Caco-2 (cell line): ENCODE measurements at regions not wholly inside any gene's neighbourhood (a gene's known extent, or its start where the extent isn't known, plus 50 kb on each side); places are given as distances from the start of the nearest gene placed in this dataset.

Experiments
- BruUV-seq: library from RNA; stranded (reverse); fragments of 400-500 nt; replicated peaks from 2 replicates; lab custom pipeline; 2021; lab: Mats Ljungman, UMichigan
- CTCF ChIA-PET: fragments of 300-600 bp; sonication (Branson Sonifier 250); formaldehyde crosslinking; loops from one replicate; lab custom pipeline; 2022; ENCODE audit warnings: antibody characterized with exemption; lab: Charles Lee
- POLR2A ChIA-PET: fragments of 300-600 bp; sonication (Branson Sonifier 250); formaldehyde crosslinking; loops from one replicate; lab custom pipeline; 2022; ENCODE audit warnings: antibody characterized with exemption; lab: Charles Lee
- DNase-seq, 2 experiments: peaks; one replicate each; pipeline versions ENCODE4 v3.0.0 to v3.0.0-alpha.2; 2020 to 2022
- H3K27me3 ChIP-seq: replicated peaks from 2 replicates; pipeline ENCODE4 v1.6.0; 2011; ENCODE audit warnings: low read length; ENCODE audit not compliant: control insufficient read depth, insufficient read depth
- H3K36me3 ChIP-seq: 2 replicates; pipeline ENCODE4 v1.5.1; 2011; ENCODE audit warnings: low read length; ENCODE audit not compliant: control insufficient read depth, insufficient read depth
- H3K4me1 ChIP-seq: fragments of 250-450 bp; sonication (Bioruptor Pico); 2 replicates; pipeline ENCODE4 v1.5.1; 2020; ENCODE audit warnings: mild to moderate bottlenecking
- H3K4me3 ChIP-seq: 2 replicates; pipeline ENCODE4 v1.5.1; 2011; ENCODE audit warnings: low read depth, mild to moderate bottlenecking, control low read depth, low read length
- H3K9me3 ChIP-seq: fragments of 250-450 bp; sonication (Bioruptor Pico); 2 replicates; pipeline ENCODE4 v1.5.1; 2020; ENCODE audit warnings: mild to moderate bottlenecking, moderate library complexity
- H3K27ac Mint-ChIP-seq: one replicate; pipeline ENCODE4 v1.8.0; 2022; ENCODE audit warnings: mixed read lengths; ENCODE audit not compliant: unreplicated experiment
- H3K27me3 Mint-ChIP-seq: one replicate; pipeline ENCODE4 v1.8.0; 2022; ENCODE audit warnings: mixed read lengths; ENCODE audit not compliant: insufficient read depth, unreplicated experiment
- H3K36me3 Mint-ChIP-seq: one replicate; pipeline ENCODE4 v1.8.0; 2022; ENCODE audit warnings: mild to moderate bottlenecking, mixed read lengths; ENCODE audit not compliant: insufficient read depth, unreplicated experiment
- H3K4me1 Mint-ChIP-seq: one replicate; pipeline ENCODE4 v1.8.0; 2022; ENCODE audit warnings: low read depth, mixed read lengths; ENCODE audit not compliant: unreplicated experiment
- H3K4me3 Mint-ChIP-seq: one replicate; pipeline ENCODE4 v1.8.0; 2022; ENCODE audit warnings: mild to moderate bottlenecking, moderate library complexity, mixed read lengths; ENCODE audit not compliant: unreplicated experiment
- H3K9me3 Mint-ChIP-seq: one replicate; pipeline ENCODE4 v1.8.0; 2022; ENCODE audit warnings: mixed read lengths; ENCODE audit not compliant: unreplicated experiment
- CTCF ChIP-seq, 2 experiments: fragments of 200-600 bp in 1 of 2; IDR thresholded peaks; 1 replicate in 1 of 2; 2 replicates in 1 of 2; pipeline versions ENCODE4 v1.5.1 to v1.8.0; 2011 to 2022; ENCODE audit warnings: antibody characterized with exemption in 1 of 2, control low read depth in 1 of 2, inconsistent platforms in 1 of 2, low read depth in 1 of 2, low read length in 1 of 2, mild to moderate bottlenecking in 1 of 2, moderate library complexity in 1 of 2; ENCODE audit not compliant: insufficient read depth in 1 of 2, severe bottlenecking in 1 of 2, unreplicated experiment in 1 of 2
- intact Hi-C: fragments of 100-400 bp; cut with micrococcal nuclease; formaldehyde crosslinking; loops from one replicate; pipeline ENCODE4 v1.10.0; 2022; ENCODE audit not compliant: unreplicated experiment

GRCh38 chr3:167116120-167116922 lies 263.8 kb downstream of the ZBBX start:
- Mint-ChIP-seq H3K4me3 (no peak overlapping the region), H3K4me1 (no peaks in the 10 kb centered on the region), H3K27ac (no peak overlapping the region), H3K27me3 (no peaks in the 10 kb centered on the region), H3K9me3 (no peaks in the 10 kb centered on the region), H3K36me3 (no peaks in the 10 kb centered on the region)
- Histone ChIP-seq H3K36me3 (no peaks in the 10 kb centered on the region), H3K4me3 (no peak overlapping the region), H3K9me3 (no peaks in the 10 kb centered on the region), H3K4me1 (no peaks in the 10 kb centered on the region), H3K27me3 (no peaks in the 10 kb centered on the region)
- DNase-seq, result no peak
- ChIA-PET CTCF (no interaction called here), POLR2A (no interaction called here)
- no peak for TF ChIP-seq CTCF (IDR thresholded peaks at IDR 0.05; ENCODE audit: insufficient read depth in 1 of 2, low read depth in 1 of 2, low read length in 1 of 2, severe bottlenecking in 1 of 2, unreplicated experiment in 1 of 2)
- intact Hi-C loops, result no loop called here
- BruUV-seq, result no TSS peak

GRCh38 chr3:167115331-167115934 lies 264.7 kb downstream of the ZBBX start:
- Histone ChIP-seq H3K9me3 (no peaks in the 10 kb centered on the region), H3K36me3 (no peaks in the 10 kb centered on the region), H3K27me3 (no peaks in the 10 kb centered on the region), H3K4me3 (no peak overlapping the region), H3K4me1 (no peaks in the 10 kb centered on the region)
- no peaks in the 10 kb centered on the region for H3K36me3 Mint-ChIP-seq
- H3K4me3 Mint-ChIP-seq, result no peak overlapping the region
- intact Hi-C loops, result no loop called here
- DNase-seq, result no peak
- H3K4me1 Mint-ChIP-seq, result no peaks in the 10 kb centered on the region
- H3K9me3 Mint-ChIP-seq, result no peaks in the 10 kb centered on the region
- BruUV-seq, result no TSS peak
- no peak overlapping the region for H3K27ac Mint-ChIP-seq
- ChIA-PET CTCF (no interaction called here), POLR2A (no interaction called here)
- no peak for TF ChIP-seq CTCF (IDR thresholded peaks at IDR 0.05; ENCODE audit: insufficient read depth in 1 of 2, low read depth in 1 of 2, low read length in 1 of 2, severe bottlenecking in 1 of 2, unreplicated experiment in 1 of 2)
- no peaks in the 10 kb centered on the region for H3K27me3 Mint-ChIP-seq

DNA sequence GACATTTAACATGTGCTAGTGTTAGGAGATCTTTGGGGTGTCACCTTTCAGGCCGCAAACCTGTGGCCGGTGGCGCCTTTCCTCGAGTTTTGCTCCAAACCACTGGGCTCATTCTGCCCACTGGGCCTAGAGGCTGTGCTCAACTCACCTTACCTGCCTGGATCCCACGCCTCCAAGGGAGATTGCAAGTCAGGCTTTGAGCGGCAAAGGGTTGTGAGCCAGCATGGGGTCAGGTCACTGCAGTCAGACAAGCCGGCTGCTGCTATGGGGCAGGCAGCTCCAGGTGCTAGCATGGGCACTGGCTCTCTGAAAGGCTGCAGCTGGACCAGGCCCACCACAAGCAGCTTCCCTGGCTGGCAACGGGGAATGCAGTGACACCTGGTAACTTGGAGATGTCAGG lies 265.5 kb downstream of the ZBBX start:
- no peak overlapping the region for H3K27ac Mint-ChIP-seq

More for the DNA sequence above, 265.5 kb downstream of the ZBBX start:
- Histone ChIP-seq H3K4me3 (no peak overlapping the region), H3K4me1 (no peaks in the 10 kb centered on the region), H3K9me3 (no peaks in the 10 kb centered on the region), H3K36me3 (no peaks in the 10 kb centered on the region), H3K27me3 (no peaks in the 10 kb centered on the region)
- Mint-ChIP-seq H3K4me3 (no peak overlapping the region), H3K4me1 (no peaks in the 10 kb centered on the region), H3K9me3 (no peaks in the 10 kb centered on the region), H3K36me3 (no peaks in the 10 kb centered on the region), H3K27me3 (no peaks in the 10 kb centered on the region)
- intact Hi-C loops, result no loop called here
- no TSS peak for BruUV-seq
- POLR2A ChIA-PET, result no interaction called here
- CTCF ChIA-PET, result no interaction called here
- no peak for DNase-seq
- no peak for TF ChIP-seq CTCF (IDR thresholded peaks at IDR 0.05; ENCODE audit: insufficient read depth in 1 of 2, low read depth in 1 of 2, low read length in 1 of 2, severe bottlenecking in 1 of 2, unreplicated experiment in 1 of 2)
